ENCODE measurements at regions not wholly inside any gene's neighbourhood (a gene's known extent, or its start where the extent isn't known, plus 50 kb on each side); places are given as distances from the start of the nearest gene placed in this dataset.

DNA sequence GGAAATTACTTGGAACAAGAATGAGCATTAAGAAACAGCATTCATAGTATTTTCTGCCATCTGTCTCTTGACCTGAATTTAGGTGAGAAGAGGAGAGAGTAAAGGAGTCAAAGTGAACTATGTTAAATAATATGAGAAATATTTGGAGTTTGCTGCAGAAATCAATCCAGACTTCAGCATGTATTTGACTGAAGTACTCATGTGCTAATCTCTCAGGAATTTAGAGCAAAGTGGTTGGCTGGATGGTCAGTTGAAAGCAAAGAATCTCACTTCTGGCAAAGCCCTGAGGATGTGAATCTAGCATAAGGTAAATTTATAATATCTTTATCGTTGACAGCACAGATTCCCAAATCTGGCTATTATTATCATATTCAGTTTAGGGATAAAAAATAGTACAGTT lies 394.3 kb downstream of the PCDH17 start:
- FAIRE-seq (no peak), DNase-seq (ENCODE audit: extremely low spot score, insufficient read length, low read depth) (no peak)

DNA sequence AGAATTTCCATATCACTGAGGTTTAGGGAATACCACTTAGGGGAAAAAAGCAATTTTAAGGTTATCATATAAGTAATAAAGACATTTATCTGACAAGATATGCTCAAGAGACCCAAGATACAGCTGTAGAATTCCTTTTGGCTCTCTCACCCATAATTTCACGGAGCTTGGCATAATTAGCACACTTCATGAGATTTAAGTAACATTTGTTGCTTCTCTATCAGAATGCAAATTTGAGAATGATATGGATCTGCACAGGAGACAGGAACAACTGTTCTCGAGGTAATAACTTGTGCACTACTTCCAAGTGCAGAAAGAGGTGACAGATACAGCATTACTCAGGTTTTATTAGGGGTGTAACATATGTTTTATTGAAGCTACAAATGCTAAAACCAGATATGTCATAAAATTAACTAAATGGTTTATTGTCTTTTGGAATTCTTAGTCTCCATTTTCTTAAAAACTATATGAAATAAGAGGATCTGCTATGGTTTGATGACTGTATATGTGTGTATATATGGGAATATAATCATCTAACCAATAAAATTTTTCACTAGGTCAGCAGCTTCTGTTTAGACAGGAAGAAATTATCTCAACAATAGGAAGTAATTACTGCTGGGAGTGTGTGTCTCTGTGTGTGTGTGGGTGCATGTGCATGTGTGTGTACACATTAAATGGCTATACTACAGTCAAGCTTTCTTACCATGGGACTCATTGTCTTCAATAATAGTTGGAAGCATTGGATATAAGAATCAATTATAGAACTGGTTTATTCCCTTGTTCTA lies 401.3 kb downstream of the PCDH17 start:
- no peak for FAIRE-seq
- no peak for DNase-seq (ENCODE audit: extremely low spot score, insufficient read length, low read depth)

DNA sequence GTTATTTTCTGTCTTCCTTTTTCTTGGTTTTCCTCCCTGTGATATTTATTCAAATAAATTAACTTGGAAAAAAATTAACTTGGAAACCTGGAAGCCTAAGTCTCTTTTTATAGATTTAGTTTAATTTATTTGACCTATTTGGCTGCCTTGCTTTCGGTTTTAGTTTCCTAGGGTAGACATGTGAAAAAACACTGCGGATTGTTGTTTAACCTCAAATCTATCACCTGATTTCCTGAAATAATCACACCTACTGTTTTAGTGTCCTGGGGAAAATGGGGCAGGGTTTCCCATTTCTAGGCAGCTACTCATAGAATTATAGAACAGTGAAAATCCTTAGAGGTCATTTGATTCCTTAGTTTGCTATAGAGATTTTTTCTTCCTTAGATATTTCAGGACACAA lies 412.4 kb downstream of the PCDH17 start:
- no peak for FAIRE-seq
- DNase-seq (ENCODE audit: extremely low spot score, insufficient read length, low read depth) = no peak

DNA sequence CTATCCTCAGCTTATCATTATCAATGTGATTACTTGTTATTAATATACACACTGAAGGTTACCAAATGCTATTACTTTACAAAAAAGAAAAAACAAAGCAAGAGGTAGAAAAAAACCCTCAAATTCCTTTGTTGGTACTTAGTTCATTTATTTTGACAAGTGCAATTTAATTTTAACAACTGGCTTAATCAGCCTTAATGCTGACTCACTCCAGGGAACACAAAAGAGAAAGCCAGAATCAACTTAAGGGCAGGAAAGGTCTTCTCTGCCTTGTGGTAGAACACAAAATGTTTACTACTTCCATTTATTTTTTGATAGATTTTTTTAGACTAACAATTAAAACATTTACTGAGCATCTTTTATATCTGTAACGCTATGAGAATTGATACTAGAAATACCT lies 417.1 kb downstream of the PCDH17 start:
- no peak for DNase-seq (ENCODE audit: extremely low spot score, insufficient read length, low read depth)
- no peak for FAIRE-seq

DNA sequence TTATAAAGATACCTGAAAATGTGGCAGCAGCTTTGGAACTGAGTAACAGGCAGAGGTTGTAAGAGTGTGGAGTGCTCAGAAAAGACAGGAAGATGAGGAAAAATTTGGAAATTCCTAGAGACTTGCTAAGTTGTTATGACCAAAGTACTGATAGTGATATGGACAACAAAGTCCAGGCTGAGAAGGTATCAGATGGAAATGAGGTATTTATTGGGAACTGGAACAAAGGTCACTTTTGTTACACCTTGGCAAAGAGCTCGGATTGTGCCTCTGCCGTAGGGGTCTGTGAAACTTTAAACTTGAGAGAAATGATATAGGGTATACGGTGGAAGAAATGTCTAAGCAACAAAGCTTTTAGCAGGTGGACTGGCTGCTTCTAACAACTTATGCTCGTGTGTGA lies 419.9 kb downstream of the PCDH17 start:
- FAIRE-seq = no peak
- no peak for DNase-seq (ENCODE audit: extremely low spot score, insufficient read length, low read depth)

DNA sequence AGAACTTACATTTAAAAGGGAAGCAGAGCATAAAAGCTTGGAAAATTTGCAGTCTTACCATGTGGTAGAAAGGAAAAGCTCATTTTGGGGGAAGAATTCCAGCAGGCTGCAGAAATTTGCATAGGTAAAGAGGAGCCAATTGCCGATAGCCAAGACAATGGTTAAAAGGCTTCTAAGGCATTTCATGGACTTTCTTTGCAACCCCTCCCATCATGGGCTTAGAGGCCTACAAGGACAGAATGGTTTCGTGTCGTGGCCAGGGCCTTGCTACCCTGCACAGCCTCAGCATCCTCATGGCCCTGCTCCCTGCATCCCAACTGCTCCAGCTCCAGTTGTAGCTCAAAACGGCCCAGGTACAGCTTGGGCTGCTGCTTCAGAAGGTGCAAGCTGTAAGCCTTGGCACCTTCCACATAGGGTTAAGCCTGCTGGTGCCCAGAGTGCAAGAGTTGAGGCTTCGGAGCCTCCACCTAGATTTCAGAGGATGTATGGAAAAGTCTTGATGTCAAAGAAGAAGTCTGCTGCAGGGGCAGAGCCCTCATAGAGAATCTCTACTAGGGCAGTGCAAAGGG lies 420.3 kb downstream of the PCDH17 start:
- DNase-seq (ENCODE audit: extremely low spot score, insufficient read length, low read depth) (no peak), FAIRE-seq (no peak)

DNA sequence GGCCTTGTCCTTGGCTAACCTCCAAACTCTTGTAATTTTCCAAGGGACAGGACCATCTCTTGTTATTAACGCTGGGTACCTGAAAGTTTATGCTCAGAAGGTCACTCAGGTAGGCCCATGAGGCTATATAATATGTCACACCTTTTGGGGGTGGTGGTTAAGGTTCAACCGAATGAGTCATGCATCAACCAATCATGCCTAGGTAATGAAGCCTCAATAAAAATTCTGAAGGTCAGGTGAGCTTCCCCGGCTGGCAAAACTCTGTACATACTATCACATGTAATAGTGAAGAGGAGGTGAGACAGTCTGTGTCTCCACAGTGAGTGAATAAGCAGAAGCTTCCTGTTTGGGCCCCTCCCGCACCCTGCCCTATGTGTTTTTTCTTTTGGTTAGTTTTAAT lies 424.9 kb downstream of the PCDH17 start:
- DNase-seq (ENCODE audit: extremely low spot score, insufficient read length, low read depth) = no peak
- FAIRE-seq = no peak

DNA sequence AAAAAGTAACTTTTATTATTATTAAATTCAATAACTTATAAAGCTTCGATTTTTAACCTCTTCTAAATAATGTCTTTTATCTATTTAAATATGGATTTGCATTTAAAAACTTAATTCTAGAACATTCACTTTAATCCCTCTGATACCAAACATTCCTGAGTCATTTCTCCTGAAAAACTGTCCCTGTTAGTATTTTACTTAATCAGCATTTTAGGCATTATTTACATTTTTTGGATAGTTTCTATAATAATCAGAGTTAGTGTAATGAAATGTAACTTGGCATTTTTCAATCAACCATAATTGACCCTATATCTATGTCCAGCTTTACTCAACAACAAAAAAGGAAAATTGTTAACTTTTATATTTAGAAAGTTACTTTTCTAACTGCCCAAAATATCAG lies 428.1 kb downstream of the PCDH17 start:
- DNase-seq (ENCODE audit: extremely low spot score, insufficient read length, low read depth) = no peak
- FAIRE-seq = no peak

DNA sequence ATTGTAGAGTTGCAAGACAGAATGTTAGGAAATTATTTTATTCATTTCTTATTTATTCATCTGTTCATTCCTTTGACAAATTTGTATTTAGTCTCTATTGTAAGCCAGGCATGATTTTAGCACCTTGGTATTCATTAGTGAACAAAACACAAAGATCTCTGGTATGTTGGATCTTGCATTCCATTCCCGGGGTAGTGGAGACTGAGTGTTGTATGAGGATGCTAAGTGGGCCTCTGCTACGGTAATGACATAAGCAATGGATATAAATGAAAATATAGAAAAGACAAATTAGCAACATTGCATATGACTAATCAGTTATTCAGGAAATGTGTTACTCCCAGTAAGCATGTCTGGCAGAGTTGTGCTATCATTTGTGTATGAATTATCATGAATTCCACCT lies 449.3 kb downstream of the PCDH17 start:
- DNase-seq (ENCODE audit: extremely low spot score, insufficient read length, low read depth) = no peak
- no peak for FAIRE-seq

DNA sequence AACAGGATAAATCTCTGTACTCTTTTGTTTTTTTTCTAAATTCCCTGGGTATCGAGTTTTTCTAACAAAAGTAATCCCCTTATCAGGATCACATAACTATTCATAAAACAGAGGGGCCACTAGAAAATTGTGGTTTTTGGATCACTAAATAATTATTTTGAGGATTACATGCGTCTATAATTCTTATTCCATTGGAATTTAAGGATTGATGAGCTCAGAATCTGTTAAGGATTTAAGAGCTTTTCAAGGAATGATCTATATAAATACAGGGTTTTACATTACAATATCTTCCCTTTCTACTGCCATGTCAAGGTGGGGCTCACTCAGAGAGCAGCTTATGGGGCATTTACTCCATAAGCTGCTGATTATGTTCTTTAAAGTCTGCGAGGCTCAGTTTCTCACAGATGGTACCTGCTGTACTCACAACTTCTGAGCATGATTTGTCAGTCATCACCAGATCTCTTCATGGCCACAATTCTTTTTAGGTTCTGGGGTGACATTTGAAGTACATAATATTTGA lies 449.8 kb downstream of the PCDH17 start:
- FAIRE-seq (no peak), DNase-seq (ENCODE audit: extremely low spot score, insufficient read length, low read depth) (no peak)

DNA sequence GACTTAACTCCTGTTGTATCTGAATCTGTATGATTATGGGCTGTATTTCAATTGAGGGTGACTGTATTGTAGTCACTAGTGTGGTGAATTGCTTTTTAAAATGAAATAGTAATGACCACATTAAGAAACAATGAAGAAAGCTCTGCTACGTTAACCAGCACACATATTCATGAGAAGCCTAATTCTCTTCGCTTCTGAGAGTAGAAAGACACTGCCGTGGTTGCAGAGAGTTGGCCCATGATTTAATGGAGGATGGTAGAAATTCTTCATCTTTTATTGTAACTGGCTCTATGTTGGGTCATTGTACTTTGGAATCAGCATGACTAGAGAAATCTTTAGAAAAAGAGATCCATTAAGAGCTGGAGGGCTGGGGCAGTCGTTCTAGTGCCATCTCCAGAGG lies 451.5 kb downstream of the PCDH17 start:
- DNase-seq (ENCODE audit: extremely low spot score, insufficient read length, low read depth) = no peak
- FAIRE-seq = no peak

DNA sequence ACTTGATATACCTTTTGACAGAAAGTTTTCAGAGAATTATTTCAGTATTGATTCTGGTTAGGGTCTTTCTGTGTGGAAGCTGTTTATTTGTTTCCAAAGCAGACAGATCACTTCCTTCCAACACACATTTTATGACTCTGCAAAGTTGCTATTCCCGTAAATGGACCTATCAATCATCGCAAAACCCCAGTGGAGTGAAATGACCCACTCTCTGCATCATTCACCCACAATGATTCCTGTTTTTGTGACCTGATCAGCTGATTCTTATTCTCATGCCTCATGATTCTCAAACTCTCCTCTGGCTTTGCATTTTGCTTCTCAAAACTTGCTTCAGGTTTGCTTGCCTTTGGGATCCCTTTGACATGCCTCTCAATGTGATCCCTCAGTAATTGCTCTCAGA lies 453.7 kb downstream of the PCDH17 start:
- DNase-seq (ENCODE audit: extremely low spot score, insufficient read length, low read depth) = no peak
- no peak for FAIRE-seq

DNA sequence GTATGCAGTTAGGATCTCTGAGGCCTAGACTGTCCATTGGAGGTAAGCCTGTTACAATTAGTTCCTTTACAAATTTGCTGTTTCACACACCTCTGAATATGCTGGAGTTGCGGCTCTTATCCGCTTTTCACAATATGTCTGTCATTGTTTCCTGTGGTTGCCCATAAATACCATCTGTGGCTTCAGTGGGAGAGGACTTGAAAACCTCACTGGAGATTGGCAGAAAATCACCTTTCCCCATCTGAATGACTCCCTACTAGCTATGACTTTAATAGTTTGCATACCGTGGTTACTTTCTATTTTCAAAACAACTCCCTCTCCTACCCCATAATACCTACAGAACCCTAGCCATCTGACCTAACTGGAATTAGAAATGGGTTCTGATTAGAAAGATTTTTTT lies 454.3 kb downstream of the PCDH17 start:
- DNase-seq (ENCODE audit: extremely low spot score, insufficient read length, low read depth) (no peak), FAIRE-seq (no peak)

DNA sequence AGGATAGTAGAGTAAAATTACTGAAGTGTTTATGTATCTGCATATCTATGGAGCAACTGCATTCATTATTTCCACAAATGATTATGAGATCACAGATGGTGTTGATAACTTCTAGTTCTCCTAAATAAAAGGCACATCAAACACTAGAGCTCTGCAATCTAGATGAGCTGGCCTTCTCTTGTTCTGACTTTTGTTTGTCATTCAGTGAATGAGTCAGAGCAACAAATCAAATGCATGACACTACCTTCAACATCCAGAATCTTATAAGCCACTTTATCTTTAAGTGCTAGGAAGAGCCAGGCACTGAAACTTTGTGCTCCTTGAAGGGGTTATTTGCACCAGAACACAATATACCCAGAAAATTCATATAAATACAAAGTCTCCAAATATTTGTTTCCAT lies 456.0 kb downstream of the PCDH17 start:
- FAIRE-seq (no peak), DNase-seq (ENCODE audit: extremely low spot score, insufficient read length, low read depth) (no peak)

DNA sequence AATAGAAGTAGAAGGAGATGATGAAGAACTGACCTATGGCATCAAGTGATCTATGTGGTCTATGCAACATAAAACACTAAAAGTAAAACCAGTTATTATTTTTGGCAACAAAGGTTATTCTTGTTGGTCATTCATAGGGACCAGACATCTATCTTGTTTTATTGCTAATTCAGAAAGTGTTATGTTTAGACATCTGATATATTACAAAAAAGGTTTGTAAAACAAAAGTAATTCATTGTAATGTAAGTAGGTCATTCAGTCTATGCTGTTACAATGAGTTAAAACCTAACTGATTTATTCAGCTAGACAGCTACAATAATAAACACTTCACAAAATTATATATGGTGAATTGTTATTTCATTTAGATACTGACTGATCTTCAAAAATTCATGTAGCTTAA lies 461.9 kb downstream of the PCDH17 start:
- no peak for DNase-seq (ENCODE audit: extremely low spot score, insufficient read length, low read depth)
- no peak for FAIRE-seq

DNA sequence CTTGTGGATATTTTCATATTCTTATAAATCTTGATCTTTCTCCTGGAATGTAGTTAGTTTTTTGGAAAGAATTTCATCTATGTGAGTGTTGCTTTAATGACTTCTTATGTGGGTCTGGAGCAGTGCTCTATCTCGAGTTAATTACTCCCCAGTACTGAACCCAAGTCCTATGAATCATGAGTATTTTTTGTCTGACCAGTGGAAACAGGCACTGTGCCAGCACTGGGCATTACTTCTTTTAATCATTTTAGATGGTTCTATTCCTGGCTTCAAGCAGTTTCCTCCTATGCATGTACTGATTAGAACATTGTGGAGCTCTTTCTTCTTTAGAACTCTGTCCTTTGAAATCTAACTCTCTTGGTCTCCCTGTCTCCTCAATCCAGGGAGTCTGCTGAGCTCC lies 466.3 kb downstream of the PCDH17 start:
- FAIRE-seq = no peak
- no peak for DNase-seq (ENCODE audit: extremely low spot score, insufficient read length, low read depth)

DNA sequence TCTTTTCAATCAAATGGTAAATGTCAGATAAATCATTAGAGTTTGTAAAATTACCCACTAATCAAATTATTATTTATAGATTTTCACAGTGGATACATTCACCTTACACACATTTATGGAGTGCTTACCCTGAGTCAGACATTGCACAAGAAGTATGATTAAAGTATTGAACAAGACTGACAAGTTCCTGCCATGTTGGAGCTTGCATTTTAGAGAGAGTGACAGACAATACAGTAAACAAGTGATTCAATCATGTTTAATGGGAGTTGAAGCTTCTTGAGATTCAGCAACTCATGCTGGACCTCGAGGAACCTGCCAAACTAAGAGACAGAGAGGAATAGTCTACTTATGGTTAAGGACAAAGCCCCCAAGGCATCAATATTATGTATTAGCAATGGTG lies 487.8 kb downstream of the PCDH17 start:
- FAIRE-seq (no peak), DNase-seq (ENCODE audit: extremely low spot score, insufficient read length, low read depth) (no peak)

DNA sequence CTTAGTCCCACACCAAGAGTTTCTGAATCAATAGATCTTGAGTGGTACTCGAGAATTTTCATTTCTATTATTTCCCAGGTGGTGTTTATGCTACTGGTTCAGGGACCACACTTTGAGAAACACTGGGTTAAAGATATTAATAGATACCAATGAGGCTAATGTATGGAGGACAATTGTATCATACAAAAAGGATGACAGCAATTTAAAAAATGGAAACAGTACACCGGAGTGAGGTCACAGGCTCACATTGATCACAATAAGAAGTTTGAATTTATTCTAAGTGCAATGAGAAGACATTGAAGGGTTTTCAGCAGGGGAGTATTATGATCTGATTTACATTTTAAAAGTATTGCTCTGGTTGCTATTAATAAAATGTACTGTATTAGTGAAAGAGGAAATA lies 488.3 kb downstream of the PCDH17 start:
- FAIRE-seq = no peak
- no peak for DNase-seq (ENCODE audit: extremely low spot score, insufficient read length, low read depth)

DNA sequence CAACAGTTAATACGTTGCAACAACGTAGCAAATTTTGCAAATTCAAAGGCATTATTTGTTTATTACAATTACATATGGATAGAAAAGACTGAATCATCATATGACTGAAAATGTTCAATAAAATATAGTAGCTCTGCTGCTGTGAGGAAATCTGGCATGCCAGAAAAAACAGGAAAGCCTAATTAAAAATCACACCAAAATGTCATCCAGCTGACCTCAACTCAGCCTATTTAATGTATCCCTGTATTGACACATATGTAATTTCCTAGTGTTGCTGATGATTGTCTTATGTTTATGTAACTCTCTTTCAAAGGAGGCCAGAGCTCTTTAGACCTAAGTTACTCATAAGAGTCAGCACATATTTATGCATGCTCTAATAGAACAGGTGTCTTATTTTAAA lies 495.0 kb downstream of the PCDH17 start:
- DNase-seq (ENCODE audit: extremely low spot score, insufficient read length, low read depth) = no peak
- FAIRE-seq = no peak

DNA sequence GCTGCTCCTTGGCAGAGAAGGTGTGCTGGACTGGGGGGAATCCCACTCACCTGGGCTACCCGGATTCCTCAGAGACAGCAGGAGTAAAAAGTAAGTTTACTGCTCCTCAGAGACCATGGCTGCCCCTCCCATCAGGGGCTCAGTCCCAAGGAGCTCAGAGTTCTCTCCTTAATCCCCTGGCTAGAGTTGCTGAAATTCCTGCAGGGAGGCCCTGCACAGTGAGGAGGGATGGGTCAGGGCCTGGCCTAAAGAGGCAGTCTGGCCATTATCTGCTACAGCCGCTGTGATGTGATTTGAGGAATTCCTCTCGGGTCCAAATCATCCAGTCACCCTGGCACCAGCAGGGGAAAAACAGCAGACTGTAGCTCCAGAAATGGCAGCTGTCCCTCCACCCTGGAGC lies 502.5 kb downstream of the PCDH17 start:
- FAIRE-seq (no peak), DNase-seq (ENCODE audit: extremely low spot score, insufficient read length, low read depth) (no peak)

DNA sequence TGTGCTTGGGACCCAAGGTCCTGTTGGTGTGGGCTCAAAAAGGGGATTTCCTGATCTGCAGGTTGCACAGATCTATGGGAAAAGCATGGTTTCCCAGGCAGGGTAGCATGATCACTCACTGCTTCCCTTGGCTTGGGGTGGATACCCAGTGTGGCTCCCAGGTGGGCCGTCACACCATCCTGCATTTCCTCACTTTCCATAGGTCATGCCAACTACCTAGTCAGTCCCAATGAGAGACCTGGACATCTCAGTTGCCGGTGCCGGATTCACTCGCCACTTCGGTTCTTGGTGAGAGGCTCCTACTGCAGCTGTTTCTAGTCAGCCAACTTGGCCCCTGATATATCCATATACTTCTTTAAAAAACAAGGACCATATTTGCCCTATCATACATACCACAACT lies 503.0 kb downstream of the PCDH17 start:
- FAIRE-seq = no peak
- DNase-seq (ENCODE audit: extremely low spot score, insufficient read length, low read depth) = no peak

DNA sequence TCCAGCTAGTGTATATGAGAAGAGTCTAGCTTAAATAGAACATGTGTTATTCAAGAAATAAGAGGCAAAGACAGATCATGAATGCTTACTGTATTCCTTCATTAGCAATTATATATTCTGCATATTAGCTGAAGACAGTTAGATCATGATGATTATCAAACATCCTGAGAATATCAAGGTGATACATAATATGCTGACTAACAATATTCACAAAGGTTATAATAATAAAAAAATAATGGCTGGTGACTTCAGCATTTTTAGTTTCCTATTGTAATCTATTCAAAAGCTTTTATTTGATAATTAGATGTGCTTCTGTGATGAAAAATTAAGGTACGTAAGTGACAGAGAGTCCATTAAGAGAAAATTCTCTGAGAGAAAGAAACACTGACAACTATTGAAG lies 511.4 kb downstream of the PCDH17 start:
- DNase-seq (ENCODE audit: extremely low spot score, insufficient read length, low read depth) (no peak), FAIRE-seq (no peak)

Measured in GM18507 (cell line).